Loucy (cell line): ENCODE measurements at regions not wholly inside any gene's neighbourhood (a gene's known extent, or its start where the extent isn't known, plus 50 kb on each side); places are given as distances from the start of the nearest gene placed in this dataset.

Experiments used
- H2AFZ ChIP-seq: fragments of 200-600 bp; sonication (generic); 2 replicates; pipeline ENCODE4 v1.6.0; 2016; ENCODE audit warnings: antibody characterized with exemption, mild to moderate bottlenecking, low read length, moderate library complexity
- H3F3A ChIP-seq: fragments of 200-600 bp; 2 replicates; pipeline ENCODE4 v1.6.0; 2016; ENCODE audit warnings: antibody characterized with exemption, low read depth, mild to moderate bottlenecking
- H3K27me3 ChIP-seq: fragments of 200-600 bp; sonication (generic); 2 replicates; pipeline ENCODE4 v1.6.1; 2014; ENCODE audit warnings: low read length, mild to moderate bottlenecking; ENCODE audit not compliant: insufficient read depth, poor library complexity, severe bottlenecking
- H3K36me3 ChIP-seq: fragments of 200-600 bp; sonication (generic); 2 replicates; pipeline ENCODE4 v1.6.1; 2016; ENCODE audit warnings: low read length; ENCODE audit not compliant: insufficient read depth
- H3K4me1 ChIP-seq: fragments of 200-600 bp; sonication (generic); 2 replicates; pipeline ENCODE4 v1.5.1; 2014; ENCODE audit warnings: low read length, mild to moderate bottlenecking; ENCODE audit not compliant: insufficient read depth, poor library complexity, severe bottlenecking
- H3K4me2 ChIP-seq: fragments of 200-600 bp; sonication (generic); 2 replicates; pipeline ENCODE4 v1.6.0; 2014; ENCODE audit warnings: antibody characterized with exemption, low read length, low read depth, mild to moderate bottlenecking; ENCODE audit not compliant: poor library complexity, severe bottlenecking
- H3K4me3 ChIP-seq: fragments of 200-600 bp; sonication (generic); 2 replicates; pipeline ENCODE4 v1.5.1; 2014; ENCODE audit warnings: low read length, mild to moderate bottlenecking, mixed read lengths; ENCODE audit not compliant: poor library complexity, severe bottlenecking
- H3K79me2 ChIP-seq: fragments of 200-600 bp; sonication (generic); 2 replicates; pipeline ENCODE4 v1.6.1; 2014; ENCODE audit warnings: low read length; ENCODE audit not compliant: insufficient read depth
- H3K9ac ChIP-seq: fragments of 200-600 bp; sonication (generic); 2 replicates; pipeline ENCODE4 v1.6.0; 2014; ENCODE audit warnings: mild to moderate bottlenecking, low read depth, low read length, moderate library complexity; ENCODE audit not compliant: poor library complexity, severe bottlenecking
- H3K9me2 ChIP-seq: fragments of 200-600 bp; sonication (generic); replicated peaks from 2 replicates; pipeline ENCODE4 v1.6.1; 2016; ENCODE audit warnings: low read depth, low read length, mixed read lengths
- H3K9me3 ChIP-seq: fragments of 200-600 bp; sonication (generic); 2 replicates; pipeline ENCODE4 v1.6.1; 2014; ENCODE audit warnings: mild to moderate bottlenecking, antibody characterized with exemption, low read length, low read depth; ENCODE audit not compliant: insufficient read depth
- H4K20me1 ChIP-seq: fragments of 200-600 bp; sonication (generic); 2 replicates; pipeline ENCODE4 v1.6.0; 2014; ENCODE audit warnings: antibody characterized with exemption, low read length, mild to moderate bottlenecking; ENCODE audit not compliant: insufficient read depth, poor library complexity, severe bottlenecking
- EZH2phosphoT487 ChIP-seq: fragments of 200-600 bp; IDR thresholded peaks from 2 replicates; pipeline ENCODE4 v1.6.1; 2018; ENCODE audit warnings: antibody characterized with exemption, mild to moderate bottlenecking, moderate library complexity, borderline replicate concordance
- TF ChIP-seq, protein P1 (sequence below): fragments of 200-600 bp; sonication (generic); conservative IDR thresholded peaks from 2 replicates; pipeline ENCODE4 v1.5.1; 2014; ENCODE audit warnings: mild to moderate bottlenecking, antibody characterized with exemption, low read length

- TF ChIP-seq, protein P1, sequence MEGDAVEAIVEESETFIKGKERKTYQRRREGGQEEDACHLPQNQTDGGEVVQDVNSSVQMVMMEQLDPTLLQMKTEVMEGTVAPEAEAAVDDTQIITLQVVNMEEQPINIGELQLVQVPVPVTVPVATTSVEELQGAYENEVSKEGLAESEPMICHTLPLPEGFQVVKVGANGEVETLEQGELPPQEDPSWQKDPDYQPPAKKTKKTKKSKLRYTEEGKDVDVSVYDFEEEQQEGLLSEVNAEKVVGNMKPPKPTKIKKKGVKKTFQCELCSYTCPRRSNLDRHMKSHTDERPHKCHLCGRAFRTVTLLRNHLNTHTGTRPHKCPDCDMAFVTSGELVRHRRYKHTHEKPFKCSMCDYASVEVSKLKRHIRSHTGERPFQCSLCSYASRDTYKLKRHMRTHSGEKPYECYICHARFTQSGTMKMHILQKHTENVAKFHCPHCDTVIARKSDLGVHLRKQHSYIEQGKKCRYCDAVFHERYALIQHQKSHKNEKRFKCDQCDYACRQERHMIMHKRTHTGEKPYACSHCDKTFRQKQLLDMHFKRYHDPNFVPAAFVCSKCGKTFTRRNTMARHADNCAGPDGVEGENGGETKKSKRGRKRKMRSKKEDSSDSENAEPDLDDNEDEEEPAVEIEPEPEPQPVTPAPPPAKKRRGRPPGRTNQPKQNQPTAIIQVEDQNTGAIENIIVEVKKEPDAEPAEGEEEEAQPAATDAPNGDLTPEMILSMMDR, result no peak
- no peak for TF ChIP-seq EZH2phosphoT487
- no peaks in the 10 kb centered on the region for H3K27me3 ChIP-seq
- no peaks in the 10 kb centered on the region for H3F3A ChIP-seq
- no peaks in the 10 kb centered on the region for H3K4me1 ChIP-seq
- H3K4me3 ChIP-seq, result no peak overlapping the region
- H3K9me2 ChIP-seq, result no peaks in the 10 kb centered on the region
- no peak overlapping the region for H3K4me2 ChIP-seq
- H3K36me3 ChIP-seq, result no peaks in the 10 kb centered on the region
- H2AFZ ChIP-seq, result no peak overlapping the region
- H3K79me2 ChIP-seq, result no peaks in the 10 kb centered on the region
- H3K9ac ChIP-seq, result no peak overlapping the region
- no peaks in the 10 kb centered on the region for H4K20me1 ChIP-seq
- no peaks in the 10 kb centered on the region for H3K9me3 ChIP-seq
These were observed 243.7 kb downstream of the SMAD2 start for GRCh38 chr18:47686806-47687205.

- TF ChIP-seq EZH2phosphoT487, result no peak
- TF ChIP-seq, protein P1, result no peak
These were observed 246.7 kb downstream of the SMAD2 start for GRCh38 chr18:47683774-47684173.

GRCh38 chr18:47682876-47683275, 247.6 kb downstream of the SMAD2 start:
- no peaks in the 10 kb centered on the region for H3K4me1 ChIP-seq
- no peaks in the 10 kb centered on the region for H3K9me2 ChIP-seq
- H3F3A ChIP-seq, result no peaks in the 10 kb centered on the region
- H3K4me3 ChIP-seq, result no peak overlapping the region
- TF ChIP-seq, protein P1, result no peak
- no peak for TF ChIP-seq EZH2phosphoT487
- H3K9ac ChIP-seq, result no peak overlapping the region
- no peaks in the 10 kb centered on the region; the same call in 1 of the 2 replicates for H3K9me3 ChIP-seq
- no peaks in the 10 kb centered on the region for H3K79me2 ChIP-seq
- H3K36me3 ChIP-seq, result no peaks in the 10 kb centered on the region
- no peaks in the 10 kb centered on the region for H3K27me3 ChIP-seq
- no peak overlapping the region for H3K4me2 ChIP-seq
- no peaks in the 10 kb centered on the region for H4K20me1 ChIP-seq
- no peak overlapping the region for H2AFZ ChIP-seq

More at GRCh38 chr18:47683774-47684173, 246.7 kb downstream of the SMAD2 start:
- no peaks in the 10 kb centered on the region for H4K20me1 ChIP-seq
- no peak overlapping the region for H3K9ac ChIP-seq
- H3F3A ChIP-seq, result no peaks in the 10 kb centered on the region
- no peak overlapping the region for H3K4me2 ChIP-seq
- no peaks in the 10 kb centered on the region for H3K79me2 ChIP-seq
- H3K4me3 ChIP-seq, result no peak overlapping the region
- H3K9me2 ChIP-seq, result no peaks in the 10 kb centered on the region
- no peaks in the 10 kb centered on the region for H3K27me3 ChIP-seq
- no peak overlapping the region for H2AFZ ChIP-seq
- no peaks in the 10 kb centered on the region for H3K36me3 ChIP-seq
- H3K4me1 ChIP-seq, result no peaks in the 10 kb centered on the region
- no peaks in the 10 kb centered on the region; the same call in 1 of the 2 replicates for H3K9me3 ChIP-seq
